ENCODE measurements at regions not wholly inside any gene's neighbourhood (a gene's known extent, or its start where the extent isn't known, plus 50 kb on each side); places are given as distances from the start of the nearest gene placed in this dataset.

GRCh38 chr5:142432369-142432863 is 107.6 kb upstream of the SPRY4 start:
- DNase-seq: no peak

- no peak for DNase-seq
Measured at GRCh38 chr5:142428773-142429473, 104.1 kb upstream of the SPRY4 start.

GRCh38 chr5:142428036-142428772 is 103.4 kb upstream of the SPRY4 start:
- DNase-seq: no peak

- no peak for DNase-seq
Measured at GRCh38 chr5:142427529-142427928, 102.7 kb upstream of the SPRY4 start.

- no peak for DNase-seq
Measured at GRCh38 chr5:142427015-142427364, 102.2 kb upstream of the SPRY4 start.

GRCh38 chr5:142426129-142427014 is 101.6 kb upstream of the SPRY4 start:
- DNase-seq: no peak

GRCh38 chr5:142425286-142426065 is 100.7 kb upstream of the SPRY4 start:
- DNase-seq: no peak

GRCh38 chr5:142422429-142422828 is 97.6 kb upstream of the SPRY4 start:
- no peak for DNase-seq

- no peak for DNase-seq
Measured at GRCh38 chr5:142421621-142422397, 97.0 kb upstream of the SPRY4 start.

- DNase-seq: no peak
Measured at GRCh38 chr5:142421228-142421617, 96.4 kb upstream of the SPRY4 start.

GRCh38 chr5:142420561-142421227 is 95.9 kb upstream of the SPRY4 start:
- no peak for DNase-seq

- no peak for DNase-seq
Measured at GRCh38 chr5:142412581-142412980, 87.8 kb upstream of the SPRY4 start.

- no peak for DNase-seq
Measured at GRCh38 chr5:142411656-142412425, 87.0 kb upstream of the SPRY4 start.

GRCh38 chr5:142411103-142411502 is 86.3 kb upstream of the SPRY4 start:
- no peak for DNase-seq

- DNase-seq: no peak
Measured at GRCh38 chr5:142408981-142409481, 84.2 kb upstream of the SPRY4 start.

- no peak for DNase-seq
Measured at GRCh38 chr5:142408536-142408935, 83.7 kb upstream of the SPRY4 start.

GRCh38 chr5:142405814-142406395 is 81.1 kb upstream of the SPRY4 start:
- no peak for DNase-seq

- no peak for DNase-seq
Measured at GRCh38 chr5:142405023-142405422, 80.2 kb upstream of the SPRY4 start.

- no peak for DNase-seq
Measured at GRCh38 chr5:142404046-142404477, 79.2 kb upstream of the SPRY4 start.

GRCh38 chr5:142403583-142403982 is 78.8 kb upstream of the SPRY4 start:
- no peak for DNase-seq
